Upper lobe of left lung (tissue), 4 donors: ENCODE measurements at regions not wholly inside any gene's neighbourhood (a gene's known extent, or its start where the extent isn't known, plus 50 kb on each side); places are given as distances from the start of the nearest gene placed in this dataset.

Experiments used
- CTCF ChIP-seq, 6 experiments: fragments of 450-650 bp in 4 of 6; fragments of 200-600 bp in 2 of 6; sonication (generic) in 2 of 6; IDR thresholded peaks; one replicate each; pipeline ENCODE4 v1.5.1; 2016 to 2019; ENCODE audit warnings: antibody characterized with exemption in 6 of 6
- POLR2A ChIP-seq, 4 donors: fragments of 450-650 bp; IDR thresholded peaks; one replicate each; pipeline ENCODE4 v1.5.1; 2016 to 2017; ENCODE audit warnings: antibody characterized with exemption in 4 of 4, mild to moderate bottlenecking in 2 of 4
- POLR2AphosphoS5 ChIP-seq, 2 donors: sonication (generic); formaldehyde crosslinking; IDR thresholded peaks; one replicate each; pipeline ENCODE4 v1.5.1; 2017; ENCODE audit warnings: antibody characterized with exemption in 2 of 2

GRCh38 chr14:96994999-96995398 lies 197.8 kb downstream of the VRK1 start:
- TF ChIP-seq CTCF (IDR thresholded peaks at IDR 0.05) (no peak), POLR2AphosphoS5 (IDR thresholded peaks at IDR 0.05) (no peak), POLR2A (IDR thresholded peaks at IDR 0.05) (no peak)
